ENCODE measurements at regions not wholly inside any gene's neighbourhood (a gene's known extent, or its start where the extent isn't known, plus 50 kb on each side); places are given as distances from the start of the nearest gene placed in this dataset.

- TF ChIP-seq EZH2phosphoT487 (IDR thresholded peaks at IDR 0.05; ENCODE audit: insufficient read depth, low read depth), result 0 out of 2 replicates have a peak, but pooled peaks have one; percentile 30
- TF ChIP-seq EZH2 (IDR thresholded peaks at IDR 0.05; ENCODE audit: insufficient read depth, poor library complexity, severe bottlenecking), result no peak
These were observed 88.2 kb upstream of the PALMD start for GRCh38 chr1:99557546-99558202.

All from GM23248 (cell line).